ENCODE measurements at regions not wholly inside any gene's neighbourhood (a gene's known extent, or its start where the extent isn't known, plus 50 kb on each side); places are given as distances from the start of the nearest gene placed in this dataset.

GRCh38 chrX:78456909-78457308, 129.5 kb upstream of the CYSLTR1 start:
- TF ChIP-seq CTCF (IDR thresholded peaks at IDR 0.05) (no peak), ZFX (IDR thresholded peaks at IDR 0.05; ENCODE audit: borderline replicate concordance) (no peak)
